ENCODE measurements at regions not wholly inside any gene's neighbourhood (a gene's known extent, or its start where the extent isn't known, plus 50 kb on each side); places are given as distances from the start of the nearest gene placed in this dataset.
"Not testable (repeated sequence)": the region's sequence is repeated elsewhere in the genome, so short reads cannot be mapped to it uniquely, and the experiment has no call there.

- DNase-seq (ENCODE audit: low read depth), result no peak
Observed at GRCh38 chrX:1852082-1852481, 237.2 kb downstream of the ASMT start.

DNA sequence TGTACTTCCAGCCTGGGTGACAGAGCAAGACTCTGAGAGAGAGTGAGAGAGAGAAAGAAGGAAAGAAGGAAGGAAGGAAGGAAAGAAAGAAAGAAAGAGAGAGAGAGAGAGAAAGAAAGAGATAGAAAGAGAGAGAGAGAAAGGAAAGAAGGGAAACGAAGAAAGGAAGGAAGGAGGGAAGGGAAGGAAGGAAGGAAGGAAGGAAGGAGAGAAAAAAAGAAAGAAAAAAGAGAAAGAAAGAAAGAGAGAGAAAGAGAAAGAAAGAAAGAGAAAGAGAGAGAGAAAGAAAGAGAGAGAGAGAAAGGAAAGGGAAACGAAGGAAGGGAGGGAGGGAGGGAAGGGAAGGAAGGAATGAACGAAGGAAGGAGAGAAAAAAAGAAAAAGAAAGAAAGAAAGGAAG is 238.6 kb downstream of the ASMT start:
- no peak for DNase-seq (ENCODE audit: low read depth)

DNA sequence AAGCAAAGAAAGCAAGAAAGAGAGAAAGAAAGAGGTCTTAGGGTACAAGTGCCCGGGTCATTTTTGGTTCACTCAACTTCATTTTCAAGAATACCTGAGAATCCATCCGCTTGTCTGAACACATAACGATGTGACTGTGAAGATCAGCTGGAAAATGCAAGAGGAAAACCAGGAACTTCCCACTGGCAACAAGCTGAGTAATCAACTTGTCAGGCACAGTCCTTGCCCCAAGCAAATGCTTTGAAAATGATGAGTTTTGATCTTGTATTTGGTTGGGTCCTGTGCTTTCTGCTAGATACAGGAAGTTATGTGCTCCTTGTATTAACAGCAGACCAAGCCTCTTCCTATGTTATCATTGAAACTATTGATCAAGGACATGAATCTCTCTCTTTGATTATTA is 239.1 kb downstream of the ASMT start:
- DNase-seq (ENCODE audit: low read depth), result no peak

GRCh38 chrX:1854861-1855260 is 240.0 kb downstream of the ASMT start:
- not testable (repeated sequence) for DNase-seq (ENCODE audit: low read depth)

DNA sequence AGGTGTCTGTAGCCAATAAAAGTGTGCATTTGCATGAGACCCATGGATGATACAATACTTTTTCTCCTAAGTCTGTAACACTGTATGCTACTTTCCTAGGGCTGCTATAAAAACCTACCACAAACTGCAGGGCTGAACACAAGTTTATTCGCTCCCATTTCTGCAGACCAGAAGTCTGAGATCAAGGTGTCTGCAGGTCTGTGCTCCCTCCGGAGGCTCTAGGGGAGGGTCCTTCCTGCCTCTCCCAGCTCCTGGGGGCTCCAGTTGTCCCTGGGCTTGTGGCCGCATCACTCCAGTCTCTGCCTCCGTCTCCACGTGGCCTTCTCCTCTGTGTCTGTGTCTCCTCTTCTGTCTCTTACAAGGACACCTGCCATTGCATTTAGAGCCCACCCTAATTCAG is 244.4 kb downstream of the ASMT start:
- DNase-seq (ENCODE audit: low read depth), result not testable (repeated sequence)

GRCh38 chrX:1860936-1861594 is 246.2 kb downstream of the ASMT start:
- DNase-seq (ENCODE audit: low read depth), result no peak

- DNase-seq (ENCODE audit: low read depth), result not testable (repeated sequence)
Observed at GRCh38 chrX:1863995-1864394, 249.1 kb downstream of the ASMT start.

GRCh38 chrX:1870421-1870820 is 255.6 kb downstream of the ASMT start:
- DNase-seq (ENCODE audit: low read depth), result no peak

- no peak for DNase-seq (ENCODE audit: low read depth)
Observed at GRCh38 chrX:1871887-1872286, 257.0 kb downstream of the ASMT start.

DNA sequence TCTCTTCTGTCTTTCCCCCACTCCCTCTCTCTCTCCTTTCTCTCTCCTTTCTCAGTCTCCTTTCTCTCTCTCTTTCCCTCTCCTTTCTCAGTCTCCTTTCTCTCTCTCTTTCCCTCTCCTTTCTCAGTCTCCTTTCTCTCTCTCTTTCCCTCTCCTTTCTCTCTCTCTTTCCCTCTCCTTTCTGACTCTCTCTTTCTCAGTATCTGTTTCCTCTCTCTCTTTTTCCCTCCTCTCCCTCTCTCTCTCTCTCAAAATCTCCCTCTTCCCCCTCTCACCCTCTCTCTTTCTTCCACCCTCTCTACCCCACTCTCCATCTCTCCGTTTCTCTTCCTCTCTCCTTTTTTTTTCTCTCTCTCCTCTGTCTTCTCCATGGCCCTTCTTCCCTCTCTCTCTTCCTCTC is 258.8 kb downstream of the ASMT start:
- no peak for DNase-seq (ENCODE audit: low read depth)

- no peak for DNase-seq (ENCODE audit: low read depth)
Observed at GRCh38 chrX:1874416-1874815, 259.6 kb downstream of the ASMT start.

DNA sequence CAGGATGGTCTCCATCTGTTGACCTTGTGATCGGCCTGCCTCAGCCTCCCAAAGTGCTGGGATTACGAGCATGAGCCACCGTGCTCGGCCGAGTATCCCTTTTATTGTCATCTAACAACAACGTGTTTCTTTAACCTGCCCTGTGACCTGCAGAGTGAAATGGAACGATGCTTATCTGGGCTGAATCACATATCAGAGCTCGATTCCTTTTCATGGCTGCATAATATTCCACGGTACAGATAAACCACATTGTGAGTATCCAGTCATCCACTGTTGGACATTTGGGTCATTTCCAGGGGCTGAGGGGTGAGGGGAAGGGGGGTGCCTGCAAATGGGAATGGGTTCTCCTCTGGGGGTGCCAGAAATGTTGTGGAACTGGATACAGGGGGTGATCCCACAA is 260.0 kb downstream of the ASMT start:
- DNase-seq (ENCODE audit: low read depth), result no peak

DNA sequence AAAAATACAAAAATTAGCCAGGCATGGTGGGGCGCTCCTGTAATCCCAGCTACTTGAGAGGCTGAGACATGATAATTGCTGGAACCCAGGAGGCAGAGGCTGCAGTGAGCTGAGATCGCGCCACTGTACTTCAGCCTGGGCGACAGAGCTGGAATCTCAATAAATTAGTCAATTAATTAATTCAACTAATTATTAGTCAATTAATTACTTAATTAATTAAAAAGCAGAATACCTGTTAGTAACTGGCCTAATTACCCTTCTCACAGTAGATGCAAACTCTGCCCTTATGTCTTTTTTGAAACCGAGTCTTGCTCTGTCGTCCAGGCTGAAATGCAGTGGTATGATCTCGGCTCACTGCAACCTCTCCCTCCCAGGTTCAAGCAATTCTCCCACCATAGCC is 261.2 kb downstream of the ASMT start:
- DNase-seq (ENCODE audit: low read depth), result no peak

DNA sequence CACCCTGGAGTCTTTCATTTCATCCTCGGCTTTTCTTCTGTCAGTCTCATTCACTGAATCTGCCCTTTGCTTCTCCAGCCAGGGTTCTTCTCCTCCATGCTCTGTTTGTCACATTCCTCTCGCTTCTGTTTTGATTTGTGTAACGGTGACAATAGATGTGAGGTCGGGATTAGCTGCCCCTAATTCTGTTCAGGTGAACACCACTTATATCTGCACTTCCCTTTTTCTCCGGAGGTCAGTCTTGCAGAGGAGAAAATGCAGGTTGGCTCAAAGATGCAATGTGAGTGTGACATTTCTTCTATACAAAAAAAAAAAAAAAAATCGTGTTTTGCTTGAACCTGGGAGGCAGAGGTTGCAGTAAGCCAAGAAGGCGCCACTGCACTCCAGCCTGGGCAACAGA is 262.9 kb downstream of the ASMT start:
- DNase-seq (ENCODE audit: low read depth), result no peak

DNA sequence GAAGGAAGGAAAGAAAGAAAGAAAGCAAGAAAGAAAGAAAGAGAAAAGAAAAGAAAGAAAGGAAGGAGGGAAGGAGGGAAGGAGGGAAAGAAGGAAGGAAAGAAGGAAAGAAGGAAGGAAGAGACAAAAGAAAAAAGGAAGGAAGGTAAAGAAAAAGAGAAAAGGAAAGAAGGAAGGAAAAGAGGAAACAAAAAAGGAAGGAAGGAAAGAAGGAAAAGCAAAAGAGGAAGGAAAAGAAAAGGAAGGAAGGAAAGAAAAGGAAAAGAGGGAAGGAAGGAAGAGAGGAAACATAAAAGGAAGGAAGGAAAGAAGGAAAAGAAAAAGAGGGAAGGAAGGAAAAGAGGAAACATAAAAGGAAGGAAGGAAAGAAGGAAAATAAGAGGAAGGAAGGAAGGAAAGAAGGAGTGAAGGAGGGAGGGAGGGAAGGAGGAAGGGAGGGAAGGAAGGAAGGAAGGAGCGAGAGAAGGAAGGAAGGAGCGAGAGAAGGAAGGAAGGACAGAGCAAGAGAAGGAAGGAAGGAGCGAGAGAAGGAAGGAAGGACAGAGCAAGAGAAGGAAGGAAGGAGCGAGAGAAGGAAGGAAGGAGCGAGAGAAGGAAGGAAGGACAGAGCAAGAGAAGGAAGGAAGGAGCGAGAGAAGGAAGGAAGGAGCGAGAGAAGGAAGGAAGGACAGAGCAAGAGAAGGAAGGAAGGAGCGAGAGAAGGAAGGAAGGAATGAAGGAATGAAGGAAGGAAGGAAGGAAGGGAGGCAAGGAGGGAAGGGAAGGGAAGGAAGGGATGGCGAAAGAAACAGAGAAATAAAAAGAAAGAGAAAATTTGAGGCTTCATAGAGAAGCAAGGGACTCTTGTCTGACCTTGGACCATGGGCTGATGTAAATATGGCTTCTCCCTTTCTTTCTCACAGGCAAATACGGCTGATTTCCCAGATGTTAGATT is 266.3 kb downstream of the ASMT start:
- not testable (repeated sequence) for DNase-seq (ENCODE audit: low read depth)

DNA sequence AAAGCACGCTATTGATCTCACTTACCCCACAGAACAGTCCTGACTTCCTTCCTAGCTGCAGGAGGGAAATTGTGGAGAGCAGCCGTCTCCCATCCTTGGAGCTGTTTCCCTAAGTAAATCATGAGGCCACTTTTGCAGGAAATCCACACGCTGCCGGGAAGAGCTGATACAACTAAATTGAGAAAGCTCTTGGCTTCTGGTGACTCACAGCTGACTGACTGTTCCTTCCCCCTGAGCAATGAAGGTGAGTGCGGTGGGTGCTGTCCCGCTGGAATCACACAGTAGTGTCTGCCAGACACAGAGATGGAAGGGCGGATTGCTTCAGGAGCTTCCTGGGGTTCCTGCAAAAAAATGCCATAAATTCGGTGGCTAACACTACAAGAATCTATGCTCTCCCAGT is 268.9 kb downstream of the ASMT start:
- no peak for DNase-seq (ENCODE audit: low read depth)

DNA sequence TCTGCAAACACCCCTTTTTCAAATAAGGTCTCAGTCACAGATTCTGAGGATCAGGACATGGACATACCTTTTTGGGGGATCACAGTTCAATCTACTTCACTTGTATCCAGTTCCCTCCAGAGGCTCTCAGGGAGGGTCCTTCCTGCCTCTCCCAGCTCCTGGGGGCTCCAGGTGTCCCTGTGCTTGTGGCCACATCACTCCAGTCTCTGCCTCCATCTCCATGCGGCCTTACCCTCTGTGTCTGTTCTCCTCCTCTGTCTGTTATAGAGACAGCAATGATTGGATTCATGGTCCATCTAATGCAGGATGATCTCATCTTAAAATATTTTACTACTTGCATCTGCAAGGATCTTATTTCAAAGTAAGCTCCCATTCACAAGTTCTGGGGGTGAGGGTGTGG is 269.6 kb downstream of the ASMT start:
- DNase-seq (ENCODE audit: low read depth), result no peak

DNA sequence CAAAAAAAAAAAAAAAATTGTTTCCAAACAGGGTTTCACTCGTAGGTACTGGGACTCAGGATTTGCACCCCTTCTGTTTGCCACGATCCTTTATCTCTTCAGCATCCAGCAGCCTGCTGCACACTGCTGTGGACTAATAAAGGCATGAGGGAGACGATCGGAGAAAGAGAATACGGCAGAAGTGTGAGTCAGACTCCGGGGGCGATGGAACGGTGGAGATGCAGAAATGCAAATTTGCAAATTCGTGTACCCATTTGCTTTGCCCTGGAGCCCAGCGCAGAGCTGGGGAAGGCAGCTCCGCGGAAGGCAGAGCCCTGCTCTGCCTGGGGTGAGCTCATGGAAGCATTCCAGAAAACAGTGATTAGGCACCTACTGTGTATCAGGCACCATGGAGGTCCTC is 270.3 kb downstream of the ASMT start:
- DNase-seq (ENCODE audit: low read depth), result no peak

GRCh38 chrX:1888305-1888704 is 273.4 kb downstream of the ASMT start:
- not testable (repeated sequence) for DNase-seq (ENCODE audit: low read depth)

DNA sequence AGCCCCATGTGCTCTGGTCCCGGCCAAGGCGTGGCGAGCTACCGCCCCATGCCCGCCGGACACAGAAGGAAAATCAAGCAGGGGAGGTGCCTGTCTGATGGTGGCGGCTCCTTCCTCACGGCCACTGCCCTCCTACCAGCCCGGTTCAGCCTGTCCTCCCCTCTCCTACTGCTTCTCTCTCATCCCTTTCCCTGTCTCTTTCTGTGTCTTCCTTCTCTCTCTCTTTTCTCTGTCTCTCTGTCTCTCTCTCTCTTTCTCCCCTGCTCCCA is 279.1 kb downstream of the ASMT start:
- no peak for DNase-seq (ENCODE audit: low read depth)

DNA sequence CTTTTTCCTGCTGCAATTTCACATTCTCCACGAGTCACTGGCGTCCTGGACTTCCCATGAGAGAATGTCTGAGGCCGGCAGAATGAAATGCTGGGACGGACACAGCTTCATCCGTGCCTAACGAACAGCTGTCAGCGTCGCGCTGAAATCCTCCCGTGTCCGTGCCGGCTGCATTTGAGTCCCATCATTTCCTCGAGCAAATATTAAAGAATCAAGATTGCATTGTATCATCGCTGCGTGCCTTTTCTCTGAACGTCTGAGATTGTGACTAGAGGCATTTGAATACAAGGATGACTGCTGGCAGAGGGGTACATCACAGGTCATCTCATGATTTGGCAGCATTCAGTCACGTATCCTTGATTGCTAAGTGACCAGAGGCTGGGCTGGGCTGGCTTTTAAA is 279.9 kb downstream of the ASMT start:
- DNase-seq (ENCODE audit: low read depth), result no peak

- DNase-seq (ENCODE audit: low read depth), result no peak
Observed at GRCh38 chrX:1895583-1895982, 280.7 kb downstream of the ASMT start.

DNA sequence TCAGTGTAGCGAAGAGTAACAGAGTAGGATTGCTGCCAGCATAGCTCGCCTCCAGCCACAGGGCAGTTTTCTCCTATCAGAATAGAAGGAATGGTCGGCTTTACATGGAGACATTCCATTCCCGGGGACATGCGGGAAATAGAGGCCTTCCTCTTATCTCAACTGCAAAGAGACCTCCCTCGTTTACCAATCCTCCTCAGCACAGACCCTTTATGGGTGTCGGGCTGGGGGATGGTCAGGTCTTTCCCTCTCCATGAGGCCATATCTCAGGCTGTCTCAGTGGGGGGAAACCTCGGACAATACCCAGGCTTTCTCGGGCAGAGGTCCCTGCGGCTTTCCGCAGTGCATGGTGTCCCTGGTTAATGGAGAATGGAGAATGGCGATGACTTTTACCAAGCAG is 285.0 kb downstream of the ASMT start:
- DNase-seq (ENCODE audit: low read depth), result no peak

DNA sequence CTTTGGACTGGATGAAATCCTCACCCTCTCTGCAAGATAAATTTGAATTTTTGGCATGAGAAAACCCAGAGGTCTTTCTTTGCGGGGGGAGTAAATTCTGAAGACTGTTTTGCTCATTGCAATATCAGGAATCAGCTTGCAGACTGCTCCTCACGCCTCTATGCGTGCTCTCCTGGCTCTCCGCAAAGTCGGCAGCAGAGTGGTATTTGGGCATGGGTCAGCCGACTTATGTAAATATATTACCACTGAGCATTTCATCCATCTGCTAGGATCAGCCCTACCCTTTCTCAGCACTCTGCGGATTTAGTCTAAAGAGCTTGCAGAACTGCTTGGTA is 288.0 kb downstream of the ASMT start:
- DNase-seq (ENCODE audit: low read depth), result no peak

All from HS-27A (cell line).